ENCODE measurements at regions not wholly inside any gene's neighbourhood (a gene's known extent, or its start where the extent isn't known, plus 50 kb on each side); places are given as distances from the start of the nearest gene placed in this dataset.

- 61 to 79% (median 77%) methylated on average over 5 of the region's 5 CpGs for WGBS, 3 donors
- H3K27ac ChIP-seq (ENCODE audit: low read depth, low read length) = no peak overlapping the region
Observed at GRCh38 chr7:155222573-155222972, 75.1 kb upstream of the INSIG1 start.

GRCh38 chr7:155223021-155223420 is 74.7 kb upstream of the INSIG1 start:
- WGBS, 3 donors = 93 to 96% (median 94%) methylated on average over 12 of the region's 12 CpGs
- H3K27ac ChIP-seq (ENCODE audit: low read depth, low read length) = no peak overlapping the region

- H3K27ac ChIP-seq (ENCODE audit: low read depth, low read length) = no peak overlapping the region
- WGBS, 3 donors = 57 to 92% (median 85%) methylated on average over 3 of the region's 3 CpGs
Observed at GRCh38 chr7:155223503-155223902, 74.2 kb upstream of the INSIG1 start.

GRCh38 chr7:155224116-155224811 is 73.4 kb upstream of the INSIG1 start:
- WGBS, 3 donors = 34 to 82% (median 76%) methylated on average over 12 of the region's 12 CpGs

GRCh38 chr7:155225095-155225494 is 72.6 kb upstream of the INSIG1 start:
- WGBS, 3 donors = 84 to 89% (median 85%) methylated on average over 11 of the region's 11 CpGs

More at GRCh38 chr7:155224116-155224811, 73.4 kb upstream of the INSIG1 start:
- H3K27ac ChIP-seq (ENCODE audit: low read depth, low read length) = no peak overlapping the region

GRCh38 chr7:155225516-155225915 is 72.2 kb upstream of the INSIG1 start:
- 95 to 96% (median 96%) methylated on average over 14 of the region's 14 CpGs for WGBS, 3 donors
- no peak overlapping the region for H3K27ac ChIP-seq (ENCODE audit: low read depth, low read length)

More at GRCh38 chr7:155225095-155225494, 72.6 kb upstream of the INSIG1 start:
- H3K27ac ChIP-seq (ENCODE audit: low read depth, low read length) = no peak overlapping the region

- WGBS, 3 donors = 67 to 87% (median 84%) methylated on average over 26 of the region's 26 CpGs
- no peak overlapping the region for H3K27ac ChIP-seq (ENCODE audit: low read depth, low read length)
Observed at GRCh38 chr7:155226261-155227003, 71.2 kb upstream of the INSIG1 start.

- WGBS, 3 donors = 78 to 88% (median 82%) methylated on average over 27 of the region's 27 CpGs
- no peak overlapping the region for H3K27ac ChIP-seq (ENCODE audit: low read depth, low read length)
Observed at GRCh38 chr7:155227004-155227787, 70.5 kb upstream of the INSIG1 start.

GRCh38 chr7:155227788-155228458 is 69.8 kb upstream of the INSIG1 start:
- H3K27ac ChIP-seq (ENCODE audit: low read depth, low read length) = no peak overlapping the region
- WGBS, 3 donors = 75 to 92% (median 86%) methylated on average over 17 to 22 of the region's 22 CpGs

GRCh38 chr7:155228459-155228845 is 69.2 kb upstream of the INSIG1 start:
- H3K27ac ChIP-seq (ENCODE audit: low read depth, low read length) = no peak overlapping the region
- 78 to 84% (median 79%) methylated on average over 8 of the region's 8 CpGs for WGBS, 3 donors

- no peak overlapping the region for H3K27ac ChIP-seq (ENCODE audit: low read depth, low read length)
- WGBS, 3 donors = 92 to 98% (median 96%) methylated on average over 9 of the region's 9 CpGs
Observed at GRCh38 chr7:155228894-155229293, 68.8 kb upstream of the INSIG1 start.

GRCh38 chr7:155229548-155230168 is 68.0 kb upstream of the INSIG1 start:
- 78 to 89% (median 88%) methylated on average over 14 of the region's 14 CpGs for WGBS, 3 donors
- no peak overlapping the region for H3K27ac ChIP-seq (ENCODE audit: low read depth, low read length)

- 68 to 76% (median 76%) methylated on average over 11 of the region's 11 CpGs for WGBS, 3 donors
- no peak overlapping the region for H3K27ac ChIP-seq (ENCODE audit: low read depth, low read length)
Observed at GRCh38 chr7:155230169-155230593, 67.5 kb upstream of the INSIG1 start.

- WGBS, 3 donors = 91 to 96% (median 95%) methylated on average over 25 of the region's 25 CpGs
- H3K27ac ChIP-seq (ENCODE audit: low read depth, low read length) = no peak overlapping the region
Observed at GRCh38 chr7:155231241-155231800, 66.4 kb upstream of the INSIG1 start.

- no peak overlapping the region for H3K27ac ChIP-seq (ENCODE audit: low read depth, low read length)
- WGBS, 3 donors = 96 to 98% (median 96%) methylated on average over 12 of the region's 12 CpGs
Observed at GRCh38 chr7:155231941-155232340, 65.7 kb upstream of the INSIG1 start.

GRCh38 chr7:155232911-155233310 is 64.8 kb upstream of the INSIG1 start:
- H3K27ac ChIP-seq (ENCODE audit: low read depth, low read length) = no peak overlapping the region
- 83 to 89% (median 85%) methylated on average over 12 of the region's 12 CpGs for WGBS, 3 donors

- WGBS, 3 donors = 55 to 72% (median 64%) methylated on average over 28 of the region's 28 CpGs
- H3K27ac ChIP-seq (ENCODE audit: low read depth, low read length) = no peak overlapping the region
Observed at GRCh38 chr7:155233311-155234157, 64.1 kb upstream of the INSIG1 start.
